ENCODE measurements at regions not wholly inside any gene's neighbourhood (a gene's known extent, or its start where the extent isn't known, plus 50 kb on each side); places are given as distances from the start of the nearest gene placed in this dataset.

DNA sequence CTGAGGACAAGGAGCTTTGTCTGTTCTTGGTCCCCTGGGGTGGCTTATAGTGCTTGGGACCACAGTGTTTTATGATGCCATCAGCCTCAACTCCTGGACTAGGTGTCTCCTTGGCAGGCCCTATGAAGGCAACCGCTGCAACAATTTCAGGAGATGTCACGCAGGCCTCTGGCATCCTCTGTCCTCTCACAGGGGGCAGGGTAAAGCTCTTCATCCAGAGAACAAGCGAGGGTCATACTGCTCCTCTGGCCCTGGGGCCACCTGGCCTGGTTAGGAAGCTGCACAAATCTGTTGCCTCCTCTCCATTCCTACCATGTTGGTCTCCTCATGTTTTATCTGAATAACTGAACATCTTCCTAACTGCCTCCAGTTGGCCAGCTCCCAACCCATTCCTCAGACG is 148.9 kb upstream of the SPEF2 start:
- TF ChIP-seq CTCF (IDR thresholded peaks at IDR 0.05) (no peak), POLR2A (IDR thresholded peaks at IDR 0.05) (no peak)
